PFSK-1 (cell line): ENCODE measurements at regions not wholly inside any gene's neighbourhood (a gene's known extent, or its start where the extent isn't known, plus 50 kb on each side); places are given as distances from the start of the nearest gene placed in this dataset.

Experiments
- FOXP2 ChIP-seq: optimal IDR thresholded peaks from 2 replicates; pipeline ENCODE3; 2011; ENCODE audit warnings: borderline replicate concordance, control low read depth, inconsistent platforms; ENCODE audit not compliant: insufficient read depth; ENCODE audit errors: extremely low read length, extremely low read depth
- POLR2AphosphoS5 ChIP-seq: IDR thresholded peaks from 2 replicates; pipeline ENCODE4 v1.6.1; 2012; ENCODE audit warnings: low read depth, mild to moderate bottlenecking, control low read depth, low read length, moderate library complexity
- REST ChIP-seq, 2 experiments: IDR thresholded peaks; 2 replicates each; pipeline versions ENCODE4 v1.6.1 to v1.8.0; 2011 to 2012; ENCODE audit warnings: low read depth in 2 of 2, low read length in 2 of 2, control low read depth in 1 of 2, inconsistent platforms in 1 of 2, mild to moderate bottlenecking in 1 of 2, moderate library complexity in 1 of 2; ENCODE audit not compliant: insufficient read depth in 1 of 2
- SIN3A ChIP-seq: IDR thresholded peaks from 2 replicates; pipeline ENCODE4 v1.6.1; 2012; ENCODE audit warnings: mild to moderate bottlenecking, low read length, moderate library complexity, borderline replicate concordance; ENCODE audit not compliant: insufficient read depth
- TAF1 ChIP-seq: IDR thresholded peaks from 2 replicates; pipeline ENCODE4 v1.6.1; 2012; ENCODE audit warnings: low read length, control low read depth, borderline replicate concordance; ENCODE audit not compliant: insufficient read depth

- TF ChIP-seq POLR2AphosphoS5, result no peak
- TF ChIP-seq TAF1, result no peak
- TF ChIP-seq REST (IDR thresholded peaks at IDR 0.05; ENCODE audit: insufficient read depth in 1 of 2, low read depth in 2 of 2, low read length in 2 of 2), result no peak
- TF ChIP-seq SIN3A, result no peak
- no peak for TF ChIP-seq FOXP2
Observed at GRCh38 chr2:12813166-12813565, 96.4 kb downstream of the TRIB2 start.

- TF ChIP-seq FOXP2, result no peak
- no peak; the same call in 1 of the 2 replicates for TF ChIP-seq SIN3A
- no peak for TF ChIP-seq TAF1
- no peak for TF ChIP-seq REST (IDR thresholded peaks at IDR 0.05; ENCODE audit: insufficient read depth in 1 of 2, low read depth in 2 of 2, low read length in 2 of 2)
- TF ChIP-seq POLR2AphosphoS5, result no peak
Observed at GRCh38 chr2:12816379-12817306, 99.9 kb downstream of the TRIB2 start.

- no peak for TF ChIP-seq FOXP2
- TF ChIP-seq REST (IDR thresholded peaks at IDR 0.05; ENCODE audit: insufficient read depth in 1 of 2, low read depth in 2 of 2, low read length in 2 of 2), result no peak
- no peak for TF ChIP-seq TAF1
- no peak for TF ChIP-seq POLR2AphosphoS5
- TF ChIP-seq SIN3A, result no peak
Observed at GRCh38 chr2:12817870-12818269, 101.1 kb downstream of the TRIB2 start.

GRCh38 chr2:12818416-12819102 is 101.8 kb downstream of the TRIB2 start:
- TF ChIP-seq FOXP2 (no peak), TAF1 (no peak), REST (IDR thresholded peaks at IDR 0.05; ENCODE audit: insufficient read depth in 1 of 2, low read depth in 2 of 2, low read length in 2 of 2) (no peak), POLR2AphosphoS5 (no peak), SIN3A (no peak)

GRCh38 chr2:12819103-12819475 is 102.4 kb downstream of the TRIB2 start:
- TF ChIP-seq REST (IDR thresholded peaks at IDR 0.05; ENCODE audit: insufficient read depth in 1 of 2, low read depth in 2 of 2, low read length in 2 of 2), result peak in 1 of 2 experiments; percentile 82; a peak in 2 of 4 replicates
- TF ChIP-seq SIN3A, result peak; percentile 79; the same call in 1 of the 2 replicates
- peak; percentile 48; the same call in 1 of the 2 replicates for TF ChIP-seq POLR2AphosphoS5
- TF ChIP-seq TAF1, result peak; percentile 58; the same call in 1 of the 2 replicates
- peak; percentile 76 for TF ChIP-seq FOXP2
